ENCODE measurements at regions not wholly inside any gene's neighbourhood (a gene's known extent, or its start where the extent isn't known, plus 50 kb on each side); places are given as distances from the start of the nearest gene placed in this dataset.

DNA sequence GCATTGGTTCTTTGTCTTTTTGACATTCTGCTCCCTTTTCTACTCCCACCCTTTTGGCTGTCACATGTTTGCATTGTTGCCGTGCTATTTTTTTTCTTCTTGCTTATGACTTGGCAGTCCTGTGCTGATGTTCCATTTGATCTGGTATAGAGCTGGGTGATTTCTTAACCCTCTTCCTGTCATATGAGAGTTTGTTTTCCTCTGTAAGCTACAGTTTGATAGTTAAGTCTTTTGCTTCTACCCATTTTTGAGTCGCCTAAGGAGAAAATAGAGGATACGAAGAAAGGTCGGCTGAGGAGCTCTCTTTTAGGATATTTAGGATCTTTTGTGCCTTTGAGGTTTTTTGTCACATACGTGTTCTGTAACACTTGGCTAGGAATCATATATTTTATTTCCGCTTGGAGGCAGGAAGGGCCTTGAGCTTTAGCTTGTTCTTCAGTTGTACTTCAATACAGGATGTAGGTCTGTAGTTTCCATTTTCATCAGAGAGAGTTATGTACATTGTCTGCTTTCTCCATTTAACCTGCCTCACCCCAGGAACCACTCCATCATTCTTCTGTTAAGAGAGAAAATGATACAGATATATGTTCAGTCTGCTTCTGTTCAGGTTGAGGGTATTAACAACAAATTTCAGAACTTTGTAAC lies 150.7 kb downstream of the BACH1 start:
- TF ChIP-seq, protein P1, sequence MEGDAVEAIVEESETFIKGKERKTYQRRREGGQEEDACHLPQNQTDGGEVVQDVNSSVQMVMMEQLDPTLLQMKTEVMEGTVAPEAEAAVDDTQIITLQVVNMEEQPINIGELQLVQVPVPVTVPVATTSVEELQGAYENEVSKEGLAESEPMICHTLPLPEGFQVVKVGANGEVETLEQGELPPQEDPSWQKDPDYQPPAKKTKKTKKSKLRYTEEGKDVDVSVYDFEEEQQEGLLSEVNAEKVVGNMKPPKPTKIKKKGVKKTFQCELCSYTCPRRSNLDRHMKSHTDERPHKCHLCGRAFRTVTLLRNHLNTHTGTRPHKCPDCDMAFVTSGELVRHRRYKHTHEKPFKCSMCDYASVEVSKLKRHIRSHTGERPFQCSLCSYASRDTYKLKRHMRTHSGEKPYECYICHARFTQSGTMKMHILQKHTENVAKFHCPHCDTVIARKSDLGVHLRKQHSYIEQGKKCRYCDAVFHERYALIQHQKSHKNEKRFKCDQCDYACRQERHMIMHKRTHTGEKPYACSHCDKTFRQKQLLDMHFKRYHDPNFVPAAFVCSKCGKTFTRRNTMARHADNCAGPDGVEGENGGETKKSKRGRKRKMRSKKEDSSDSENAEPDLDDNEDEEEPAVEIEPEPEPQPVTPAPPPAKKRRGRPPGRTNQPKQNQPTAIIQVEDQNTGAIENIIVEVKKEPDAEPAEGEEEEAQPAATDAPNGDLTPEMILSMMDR (IDR thresholded peaks at IDR 0.05; ENCODE audit: control extremely low read depth in 1 of 3, insufficient read depth in 1 of 3, low read depth in 1 of 3, low read length in 3 of 3): no peak
- TF ChIP-seq ZNF274 (IDR thresholded peaks at IDR 0.05; ENCODE audit: borderline replicate concordance, extremely low read depth, low read length) (no peak), BCL11A (IDR thresholded peaks at IDR 0.05; ENCODE audit: low read depth in 2 of 2, low read length in 2 of 2) (no peak), NRF1 (IDR thresholded peaks at IDR 0.05; ENCODE audit: low read depth, low read length) (no peak), RNF2 (IDR thresholded peaks at IDR 0.05; ENCODE audit: borderline replicate concordance, low read depth, low read length, missing control alignments, poor library complexity, severe bottlenecking) (no peak), RAD21 (IDR thresholded peaks at IDR 0.05 in 1 of 2, conservative IDR thresholded peaks at IDR 0.05 in 1 of 2; ENCODE audit: low read depth in 2 of 2, low read length in 2 of 2) (no peak), TBP (IDR thresholded peaks at IDR 0.05; ENCODE audit: low read depth, low read length) (no peak), SIRT6 (IDR thresholded peaks at IDR 0.05; ENCODE audit: low read length) (no peak), EP300 (IDR thresholded peaks at IDR 0.05; ENCODE audit: borderline replicate concordance in 1 of 2, low read depth in 2 of 2, low read length in 2 of 2) (no peak), RFX5 (IDR thresholded peaks at IDR 0.05; ENCODE audit: borderline replicate concordance, low read depth, low read length) (no peak), GABPA (IDR thresholded peaks at IDR 0.05; ENCODE audit: borderline replicate concordance, insufficient read depth, low read length) (no peak), BRCA1 (IDR thresholded peaks at IDR 0.05; ENCODE audit: low read depth, low read length) (no peak)

All from H1 (cell line).